ENCODE measurements at regions not wholly inside any gene's neighbourhood (a gene's known extent, or its start where the extent isn't known, plus 50 kb on each side); places are given as distances from the start of the nearest gene placed in this dataset.

GRCh38 chr5:124572971-124573370 lies 173.5 kb downstream of the ZNF608 start:
- Histone ChIP-seq H3K27ac (no peak overlapping the region), H3K27me3 (no peaks in the 10 kb centered on the region), H3K4me3 (no peak overlapping the region), H3K4me1 (peaks cover 0 to 10% (median 4%) of the 10 kb centered on the region in 4 donors), H3K9me3 (no peaks in the 10 kb centered on the region), H3K36me3 (no peaks in the 10 kb centered on the region)
- no peak for TF ChIP-seq CTCF (IDR thresholded peaks at IDR 0.05)
- no peak for TF ChIP-seq POLR2AphosphoS5 (IDR thresholded peaks at IDR 0.05)
- TF ChIP-seq POLR2A (IDR thresholded peaks at IDR 0.05) = no peak
- TF ChIP-seq EP300 (IDR thresholded peaks at IDR 0.05) = no peak
- intact Hi-C loops (cut with DNase I; ENCODE audit: low total_unique reads) = no loop called here
- 71 to 86% (median 82%) methylated on average over 5 of the region's 5 CpGs for WGBS, 5 donors
- DNase-seq = no peak

GRCh38 chr5:124570285-124571035 lies 176.0 kb downstream of the ZNF608 start:
- H3K27me3 ChIP-seq = no peaks in the 10 kb centered on the region
- no peaks in the 10 kb centered on the region for H3K36me3 ChIP-seq
- intact Hi-C loops (cut with DNase I; ENCODE audit: low total_unique reads) = no loop called here
- peak in 1 of 2 donors; percentile 23 for DNase-seq
- H3K27ac ChIP-seq = no peak overlapping the region
- no peak for TF ChIP-seq EP300 (IDR thresholded peaks at IDR 0.05)
- TF ChIP-seq CTCF (IDR thresholded peaks at IDR 0.05) = no peak
- no peak for TF ChIP-seq POLR2AphosphoS5 (IDR thresholded peaks at IDR 0.05)
- TF ChIP-seq POLR2A (IDR thresholded peaks at IDR 0.05) = no peak
- no peaks in the 10 kb centered on the region for H3K9me3 ChIP-seq
- WGBS, 5 donors = 68 to 81% (median 79%) methylated on average over 9 of the region's 9 CpGs
- peaks cover 0 to 10% (median 4%) of the 10 kb centered on the region in 4 donors for H3K4me1 ChIP-seq
- no peak overlapping the region for H3K4me3 ChIP-seq

- TF ChIP-seq CTCF (IDR thresholded peaks at IDR 0.05) (no peak), EP300 (IDR thresholded peaks at IDR 0.05) (no peak), POLR2A (IDR thresholded peaks at IDR 0.05) (no peak), POLR2AphosphoS5 (IDR thresholded peaks at IDR 0.05) (no peak)
- H3K4me3 ChIP-seq = no peak overlapping the region
- H3K9me3 ChIP-seq = no peaks in the 10 kb centered on the region
- H3K27ac ChIP-seq = no peak overlapping the region
- H3K27me3 ChIP-seq = no peaks in the 10 kb centered on the region
- no peaks in the 10 kb centered on the region for H3K36me3 ChIP-seq
- 85 to 95% (median 86%) methylated on average over 7 of the region's 7 CpGs for WGBS, 5 donors
- no peak for DNase-seq
- intact Hi-C loops (cut with DNase I; ENCODE audit: low total_unique reads) = no loop called here
- H3K4me1 ChIP-seq = no peaks in the 10 kb centered on the region
These were observed 179.5 kb downstream of the ZNF608 start for GRCh38 chr5:124566875-124567450.

GRCh38 chr5:124561451-124561850 lies 185.0 kb downstream of the ZNF608 start:
- H3K27me3 ChIP-seq = no peaks in the 10 kb centered on the region
- intact Hi-C loops (cut with DNase I; ENCODE audit: low total_unique reads) = no loop called here
- H3K36me3 ChIP-seq = no peaks in the 10 kb centered on the region
- no peak overlapping the region for H3K27ac ChIP-seq
- H3K4me1 ChIP-seq = no peaks in the 10 kb centered on the region
- TF ChIP-seq POLR2A (IDR thresholded peaks at IDR 0.05) = no peak
- no peak for TF ChIP-seq CTCF (IDR thresholded peaks at IDR 0.05)
- TF ChIP-seq POLR2AphosphoS5 (IDR thresholded peaks at IDR 0.05) = no peak
- no peak for TF ChIP-seq EP300 (IDR thresholded peaks at IDR 0.05)
- WGBS, 5 donors = 83 to 97% (median 92%) methylated on average over 2 of the region's 2 CpGs
- DNase-seq = no peak
- H3K9me3 ChIP-seq = no peaks in the 10 kb centered on the region
- no peak overlapping the region for H3K4me3 ChIP-seq

All from stomach (tissue), 8 donors.